Ascending aorta (tissue), 2 donors: ENCODE measurements at regions not wholly inside any gene's neighbourhood (a gene's known extent, or its start where the extent isn't known, plus 50 kb on each side); places are given as distances from the start of the nearest gene placed in this dataset.

Source experiments
- DNase-seq, 2 donors: peaks; one replicate each; pipeline ENCODE4 v3.0.0-alpha.2; 2019; ENCODE audit warnings: low spot score in 2 of 2
- H3K27ac ChIP-seq, 2 donors: fragments of 200-600 bp; sonication (generic); one replicate each; pipeline ENCODE4 v1.5.1; 2016 to 2017; ENCODE audit warnings: mild to moderate bottlenecking in 1 of 2
- H3K27me3 ChIP-seq: fragments of 200-600 bp; sonication (generic); one replicate; pipeline ENCODE4 v1.5.1; 2017
- H3K36me3 ChIP-seq, 2 donors: fragments of 200-600 bp; sonication (generic); one replicate each; pipeline ENCODE4 v1.5.1; 2016
- H3K4me1 ChIP-seq, 2 donors: fragments of 200-600 bp; sonication (generic); one replicate each; pipeline ENCODE4 v1.5.1; 2016 to 2017; ENCODE audit warnings: mild to moderate bottlenecking in 1 of 2
- H3K4me3 ChIP-seq, 2 donors: fragments of 200-600 bp; sonication (generic); one replicate each; pipeline ENCODE4 v1.5.1; 2016 to 2017; ENCODE audit warnings: mild to moderate bottlenecking in 1 of 2
- H3K9me3 ChIP-seq, 2 donors: fragments of 200-600 bp; sonication (generic); one replicate each; pipeline ENCODE4 v1.5.1; 2016
- CTCF ChIP-seq, 3 experiments: fragments of 200-600 bp in 2 of 3; fragments of 450-650 bp in 1 of 3; sonication (generic) in 2 of 3; IDR thresholded peaks; one replicate each; pipeline ENCODE4 v1.5.1; 2016 to 2019; ENCODE audit warnings: antibody characterized with exemption in 3 of 3, mild to moderate bottlenecking in 1 of 3, moderate library complexity in 1 of 3
- intact Hi-C: fragments of 100-400 bp; cut with DNase I; formaldehyde crosslinking; loops from one replicate; pipeline ENCODE4 v1.15.1; 2023

GRCh38 chr18:45328296-45328695, 287.0 kb upstream of the SLC14A2 start:
- DNase-seq = no peak
- peak overlapping the region in 1 of 2 donors; percentile 47 for H3K27ac ChIP-seq
- H3K4me3 ChIP-seq = no peak overlapping the region
- TF ChIP-seq CTCF (IDR thresholded peaks at IDR 0.05) = no peak
- H3K27me3 ChIP-seq = no peaks in the 10 kb centered on the region
- intact Hi-C loops = loop anchor here (5.0 kb wide), 1 partner anchor 189 kb away; no protein-coding TSS in a partner anchor
- H3K36me3 ChIP-seq = no peaks in the 10 kb centered on the region
- H3K4me1 ChIP-seq = peaks cover 3% of the 10 kb centered on the region in 2 donors
- no peaks in the 10 kb centered on the region for H3K9me3 ChIP-seq

- DNase-seq = no peak
- H3K9me3 ChIP-seq = no peaks in the 10 kb centered on the region
- H3K4me1 ChIP-seq = peaks cover 3% of the 10 kb centered on the region in 2 donors
- no peak overlapping the region for H3K4me3 ChIP-seq
- no peaks in the 10 kb centered on the region for H3K27me3 ChIP-seq
- intact Hi-C loops = loop anchor here (5.0 kb wide), 1 partner anchor 188 kb away; no protein-coding TSS in a partner anchor
- no peak overlapping the region for H3K27ac ChIP-seq
- H3K36me3 ChIP-seq = no peaks in the 10 kb centered on the region
- TF ChIP-seq CTCF (IDR thresholded peaks at IDR 0.05) = no peak
Measured at GRCh38 chr18:45328811-45329210, 286.5 kb upstream of the SLC14A2 start.

GRCh38 chr18:45329316-45329715, 286.0 kb upstream of the SLC14A2 start:
- no peak for DNase-seq
- TF ChIP-seq CTCF (IDR thresholded peaks at IDR 0.05) = no peak
- intact Hi-C loops = loop anchor here (5.0 kb wide), 1 partner anchor 188 kb away; no protein-coding TSS in a partner anchor
- H3K36me3 ChIP-seq = no peaks in the 10 kb centered on the region
- H3K9me3 ChIP-seq = no peaks in the 10 kb centered on the region
- H3K27ac ChIP-seq = no peak overlapping the region
- H3K4me1 ChIP-seq = peaks cover 3% of the 10 kb centered on the region in 2 donors
- H3K27me3 ChIP-seq = no peaks in the 10 kb centered on the region
- H3K4me3 ChIP-seq = no peak overlapping the region

GRCh38 chr18:45330170-45330594, 285.1 kb upstream of the SLC14A2 start:
- Histone ChIP-seq H3K27ac (no peak overlapping the region), H3K4me1 (peaks cover 3% of the 10 kb centered on the region in 2 donors), H3K4me3 (no peak overlapping the region), H3K9me3 (no peaks in the 10 kb centered on the region), H3K36me3 (no peaks in the 10 kb centered on the region), H3K27me3 (no peaks in the 10 kb centered on the region)
- no peak for DNase-seq
- no peak for TF ChIP-seq CTCF (IDR thresholded peaks at IDR 0.05)
- intact Hi-C loops = no loop called here

GRCh38 chr18:45332871-45333270, 282.4 kb upstream of the SLC14A2 start:
- Histone ChIP-seq H3K4me1 (peaks cover 3% of the 10 kb centered on the region in 2 donors), H3K36me3 (no peaks in the 10 kb centered on the region), H3K27me3 (no peaks in the 10 kb centered on the region), H3K9me3 (no peaks in the 10 kb centered on the region), H3K27ac (no peak overlapping the region), H3K4me3 (no peak overlapping the region)
- TF ChIP-seq CTCF (IDR thresholded peaks at IDR 0.05) = no peak
- intact Hi-C loops = no loop called here
- DNase-seq = no peak

GRCh38 chr18:45334191-45334590, 281.1 kb upstream of the SLC14A2 start:
- no peak overlapping the region for H3K4me3 ChIP-seq
- H3K4me1 ChIP-seq = peaks cover 1 to 3% of the 10 kb centered on the region in 2 donors
- TF ChIP-seq CTCF (IDR thresholded peaks at IDR 0.05) = no peak
- DNase-seq = no peak
- H3K36me3 ChIP-seq = no peaks in the 10 kb centered on the region
- no peaks in the 10 kb centered on the region for H3K9me3 ChIP-seq
- no peak overlapping the region for H3K27ac ChIP-seq
- no peaks in the 10 kb centered on the region for H3K27me3 ChIP-seq
- intact Hi-C loops = no loop called here
